HS-5 (cell line): ENCODE measurements at regions not wholly inside any gene's neighbourhood (a gene's known extent, or its start where the extent isn't known, plus 50 kb on each side); places are given as distances from the start of the nearest gene placed in this dataset.

Experiments used
- DNase-seq: peaks from one replicate; pipeline ENCODE4 v3.0.0-alpha.2; 2012; ENCODE audit warnings: low read depth

DNA sequence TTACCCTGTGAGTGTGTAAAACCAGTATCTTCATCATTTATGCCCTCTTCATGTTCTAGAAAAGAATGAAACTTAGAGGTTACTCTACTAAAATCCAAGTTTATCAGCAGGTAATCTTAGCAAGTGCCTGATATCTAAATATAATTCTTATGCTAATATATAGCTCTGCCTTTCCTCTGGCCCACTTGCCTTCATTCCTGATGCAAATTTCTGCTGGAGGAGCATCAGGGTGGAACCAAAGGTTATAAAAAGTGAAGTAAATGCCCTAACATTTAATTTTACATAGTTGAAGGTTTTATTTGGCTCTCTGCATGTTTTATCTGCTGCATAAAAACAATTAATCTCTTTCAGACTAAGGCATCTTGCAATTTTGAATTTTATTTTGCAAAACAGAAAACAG lies 936.2 kb downstream of the ROBO2 start:
- DNase-seq, result no peak

DNA sequence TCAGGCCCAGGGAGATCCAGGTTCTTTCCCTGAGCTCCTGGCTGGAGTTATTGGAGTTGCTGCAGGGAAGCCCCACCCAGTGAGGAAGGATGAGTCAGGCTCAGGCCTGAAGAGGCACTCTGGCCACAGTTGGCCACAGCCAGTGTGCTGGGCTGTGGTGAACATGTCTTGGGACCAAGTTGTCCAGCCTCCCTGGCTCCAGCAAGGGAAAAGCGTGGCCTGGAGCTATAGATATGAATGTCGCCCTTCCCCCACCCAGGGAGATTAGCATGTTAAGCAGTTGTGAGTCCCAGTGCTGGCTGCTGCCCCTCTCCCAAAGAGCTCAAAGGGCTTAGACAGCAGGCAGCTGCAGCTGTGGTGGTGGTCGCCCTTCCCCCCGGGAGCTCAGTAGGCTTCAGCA lies 963.2 kb downstream of the ROBO2 start:
- no peak for DNase-seq

DNA sequence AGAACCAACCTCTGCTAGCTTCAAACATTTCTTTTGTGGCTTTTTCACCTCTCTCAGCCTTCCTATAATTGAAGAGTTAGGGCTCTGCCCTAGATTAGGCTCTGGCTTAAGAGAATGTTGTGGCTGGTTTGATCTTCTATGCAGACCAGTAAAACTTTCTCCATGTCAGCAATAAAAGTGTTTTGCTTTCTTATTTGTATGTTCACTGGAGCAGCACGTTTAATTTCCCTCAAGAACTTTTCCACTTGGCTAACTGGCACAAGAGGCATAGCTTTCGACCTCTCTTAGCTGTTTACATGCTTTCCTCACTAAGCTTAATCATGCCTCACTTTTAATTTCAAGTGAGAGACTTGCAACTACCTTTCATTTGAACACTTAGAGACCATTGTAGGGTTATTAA lies 964.7 kb downstream of the ROBO2 start:
- no peak for DNase-seq

DNA sequence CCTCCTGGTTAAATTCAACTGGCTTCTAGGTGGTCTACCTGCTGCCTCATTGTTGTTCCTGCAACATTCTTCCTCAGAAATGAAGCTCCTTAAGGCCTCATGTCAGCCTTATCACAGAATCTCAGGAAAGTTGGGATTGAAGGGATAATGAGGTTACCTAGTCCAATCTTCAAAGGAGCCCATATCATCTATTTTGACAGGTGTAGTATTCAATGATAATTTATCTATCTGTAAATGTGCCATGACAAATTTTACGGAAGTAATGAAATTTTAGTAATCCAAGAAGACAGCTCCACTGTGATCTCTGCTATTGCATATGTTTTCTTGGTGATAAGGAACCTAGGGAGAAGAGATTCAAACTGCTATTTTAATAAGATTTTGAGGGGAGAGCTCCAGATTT lies 973.8 kb downstream of the ROBO2 start:
- no peak for DNase-seq

DNA sequence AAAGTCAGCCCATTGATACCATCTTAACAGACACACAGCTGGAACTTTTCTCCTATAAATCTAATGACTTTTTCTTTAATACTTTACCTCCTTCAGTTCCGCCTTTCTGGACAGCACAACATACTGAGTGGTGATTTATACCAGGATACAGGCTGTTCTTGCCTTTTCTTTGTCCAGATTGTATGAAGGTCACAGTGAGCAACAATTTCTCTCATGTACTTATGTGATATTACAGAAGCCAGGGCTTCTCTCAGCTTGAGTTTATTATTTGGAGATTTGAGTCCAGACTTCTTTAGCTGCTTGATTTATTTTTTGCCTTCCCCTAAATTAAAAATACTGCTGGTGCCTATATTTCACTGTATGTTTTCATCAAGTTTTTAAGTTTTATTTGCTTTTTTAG lies 976.0 kb downstream of the ROBO2 start:
- no peak for DNase-seq

DNA sequence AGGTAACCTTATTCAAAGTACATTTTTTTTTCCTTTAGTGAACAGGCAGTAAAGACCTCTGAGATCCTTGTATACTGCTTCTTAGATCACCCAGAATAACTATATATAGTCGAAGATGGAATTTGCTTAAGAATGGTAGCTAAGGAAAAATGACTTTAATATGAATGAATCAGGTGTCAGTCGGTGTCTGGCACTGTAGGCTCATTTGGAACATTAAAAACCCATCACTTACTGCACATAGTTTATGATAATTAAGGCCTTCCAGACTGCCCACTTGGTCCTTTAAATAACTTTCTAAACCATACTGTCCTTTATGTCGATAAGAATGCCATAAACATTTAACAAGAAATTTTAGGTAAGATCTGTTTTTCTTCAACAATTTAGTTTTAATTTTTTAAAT lies 981.8 kb downstream of the ROBO2 start:
- no peak for DNase-seq

DNA sequence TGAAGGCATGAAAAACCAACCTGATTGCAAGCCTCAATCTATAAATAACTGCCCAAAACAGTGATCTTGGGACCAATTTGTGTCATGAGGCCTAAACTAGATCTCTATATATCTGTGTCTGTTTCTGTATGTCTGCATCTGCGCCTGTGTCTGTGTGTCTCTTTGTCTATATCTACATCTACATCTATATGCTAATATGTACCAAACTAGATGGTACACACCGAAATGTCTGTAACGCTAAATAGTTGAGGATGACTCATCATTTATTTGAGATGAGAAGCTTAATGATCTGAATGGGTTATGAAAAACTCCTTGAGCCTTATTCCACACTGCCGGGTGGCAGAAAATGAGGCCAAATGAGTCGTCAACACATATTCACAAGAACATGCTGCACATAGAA lies 982.3 kb downstream of the ROBO2 start:
- DNase-seq, result no peak

DNA sequence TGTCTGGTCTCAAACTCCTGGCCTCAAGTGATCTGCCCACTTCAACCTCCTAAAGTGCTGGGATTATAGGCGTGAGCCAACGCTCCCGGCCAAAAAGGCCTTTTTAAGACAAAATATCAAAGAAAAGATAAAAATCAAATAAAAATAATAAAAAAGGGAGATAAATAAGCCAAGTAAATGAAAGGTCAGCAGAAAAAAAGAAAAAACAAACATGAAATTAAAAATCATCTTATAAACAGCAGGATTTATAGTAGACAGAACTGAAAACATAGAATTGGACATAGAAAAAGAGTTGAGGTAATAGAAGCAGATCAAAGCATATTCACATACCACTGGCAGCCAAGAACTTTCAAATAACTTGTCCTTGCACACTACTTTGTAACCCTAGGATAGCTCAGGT lies 983.4 kb downstream of the ROBO2 start:
- no peak for DNase-seq

DNA sequence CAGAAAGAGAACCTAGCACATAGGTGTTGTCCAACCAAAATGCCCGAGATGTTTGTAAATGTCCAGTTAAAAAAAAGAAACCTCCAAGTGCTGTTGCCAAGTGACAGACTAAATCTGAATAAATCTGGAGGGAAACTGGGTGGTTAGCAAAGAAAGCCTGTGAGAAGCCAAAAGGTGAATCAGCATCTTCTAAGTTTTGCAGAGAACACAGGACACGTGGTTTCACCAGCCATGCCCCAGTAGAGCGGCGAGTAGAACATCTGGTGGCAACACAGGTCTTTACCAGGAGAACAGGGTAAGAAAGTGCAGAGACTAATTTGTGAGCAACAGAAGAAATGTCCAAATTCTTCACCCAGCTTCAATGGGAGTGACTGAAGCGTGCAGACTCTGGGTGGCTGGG lies 986.0 kb downstream of the ROBO2 start:
- DNase-seq, result no peak

DNA sequence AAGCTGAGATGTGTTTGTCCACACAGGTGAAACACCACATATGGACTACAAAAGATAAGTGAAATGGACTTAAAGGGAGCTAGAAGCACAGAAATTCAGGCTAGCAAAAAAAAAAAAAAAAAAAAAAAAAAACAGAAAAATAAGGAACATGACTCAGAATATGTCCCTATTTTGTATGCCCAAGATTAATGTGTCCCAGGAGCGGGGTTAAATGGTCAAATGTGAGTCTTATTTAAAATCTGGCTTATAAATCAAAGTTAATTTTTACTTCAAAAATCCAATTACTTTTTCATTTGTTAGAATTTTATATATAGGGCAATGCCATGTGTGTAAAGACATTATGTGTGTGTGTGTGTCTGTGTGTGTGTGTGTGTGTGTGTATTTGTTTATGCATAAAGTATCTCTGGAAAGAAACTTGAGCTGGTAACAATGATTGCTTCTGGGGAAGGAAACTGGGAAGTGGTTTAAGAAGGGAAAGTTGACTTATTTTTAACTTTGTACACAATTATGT lies 986.5 kb downstream of the ROBO2 start:
- DNase-seq, result no peak

DNA sequence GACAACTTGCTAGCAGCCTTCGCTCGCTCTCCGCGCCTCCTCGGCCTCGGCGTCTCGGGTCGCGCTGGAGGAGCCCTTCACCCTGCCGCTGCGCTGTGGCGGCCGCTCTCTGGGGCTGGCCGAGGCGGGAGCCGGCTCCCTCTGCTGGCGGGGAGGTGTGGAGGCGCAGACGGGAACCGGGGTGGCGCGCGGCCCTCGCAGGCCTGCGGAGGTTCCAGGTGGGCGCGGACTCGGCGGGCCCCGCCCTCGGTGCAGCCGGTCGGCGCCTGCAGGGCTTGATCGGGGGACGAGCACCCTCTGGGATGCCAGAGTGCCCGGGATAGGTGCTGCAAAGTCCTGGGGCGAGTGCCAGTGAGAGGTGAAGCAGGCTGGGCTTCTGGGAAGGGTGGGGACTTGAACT lies 989.9 kb downstream of the ROBO2 start:
- no peak for DNase-seq

DNA sequence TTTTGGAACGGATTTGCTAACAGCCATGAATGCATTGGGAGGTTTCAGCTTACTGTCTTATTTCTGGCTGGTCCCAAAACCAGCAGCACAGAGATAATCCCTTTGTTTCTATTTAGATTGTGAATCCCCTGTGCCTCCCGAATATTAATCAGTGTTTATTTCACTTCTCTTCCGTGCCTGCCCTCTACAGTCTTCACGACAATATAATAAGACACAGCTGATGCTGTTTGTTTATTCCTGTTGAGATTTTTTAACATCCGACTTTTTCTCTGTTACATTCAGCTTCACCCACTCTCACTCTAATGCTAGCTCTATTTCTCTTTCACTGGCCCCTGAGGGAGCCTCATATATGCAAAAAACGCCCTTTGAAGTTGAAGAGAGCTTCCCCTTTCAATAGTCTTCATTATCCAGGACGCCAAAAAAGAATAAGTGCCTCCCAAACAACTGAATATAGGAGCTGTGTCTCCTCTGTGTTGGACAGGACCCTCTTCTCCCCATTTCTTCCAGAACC lies 995.3 kb downstream of the ROBO2 start:
- DNase-seq, result no peak

DNA sequence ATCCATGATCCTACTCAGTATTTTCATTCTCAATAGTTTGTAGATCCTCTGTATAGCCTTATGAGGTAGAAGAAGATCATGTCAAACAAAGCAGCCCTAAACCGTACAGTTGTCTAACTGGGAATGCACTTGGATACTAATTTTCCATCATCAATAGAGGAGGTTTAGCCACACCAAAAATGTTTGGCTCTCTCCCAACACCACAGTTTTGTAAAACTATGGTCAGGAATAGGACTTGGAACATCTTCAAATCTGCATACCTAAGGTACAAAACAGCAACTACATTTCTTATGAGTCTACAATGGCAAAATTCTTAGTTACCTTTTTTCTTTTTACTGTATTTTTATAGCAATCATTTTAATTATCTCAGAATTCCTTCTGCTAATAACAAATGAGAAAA lies 1001.6 kb downstream of the ROBO2 start:
- DNase-seq, result peak; percentile 2

DNA sequence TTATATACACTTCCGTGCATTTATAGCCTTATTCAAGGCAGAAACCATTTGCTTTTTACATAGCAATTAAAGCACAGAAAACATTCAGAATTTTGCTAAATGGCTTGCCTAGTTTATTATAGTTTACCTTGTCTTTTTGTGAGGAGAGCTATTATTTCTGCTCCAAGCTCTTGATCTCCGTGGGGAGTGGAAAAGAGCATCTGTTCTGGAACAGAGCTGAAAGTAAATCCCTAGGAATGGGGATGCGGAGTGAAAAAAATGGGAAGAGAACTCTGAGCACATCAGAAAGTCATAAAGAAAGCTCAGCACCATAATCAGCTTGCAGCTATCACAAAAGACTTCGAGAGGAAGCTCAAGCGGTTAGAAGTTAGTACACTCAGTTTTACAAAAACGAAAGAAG lies 1006.7 kb downstream of the ROBO2 start:
- no peak for DNase-seq

DNA sequence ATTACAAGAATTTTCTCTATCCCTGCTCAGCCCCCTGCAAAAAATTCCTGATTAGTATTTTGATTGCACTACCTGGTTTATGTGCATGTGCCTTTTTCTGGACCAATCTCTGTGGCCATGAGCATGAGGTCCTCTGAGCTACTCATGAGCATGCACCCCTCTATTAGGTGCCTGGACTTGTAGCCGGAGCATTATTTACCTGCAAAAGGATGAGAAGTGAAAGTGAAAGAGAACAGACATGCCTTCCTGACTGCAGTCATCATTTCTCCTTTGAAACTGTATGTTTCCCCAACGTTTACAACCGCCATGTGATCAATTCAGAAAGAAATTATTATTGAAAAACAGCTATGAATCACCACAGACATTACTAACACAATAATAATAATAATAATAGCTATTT lies 1008.8 kb downstream of the ROBO2 start:
- DNase-seq, result no peak

DNA sequence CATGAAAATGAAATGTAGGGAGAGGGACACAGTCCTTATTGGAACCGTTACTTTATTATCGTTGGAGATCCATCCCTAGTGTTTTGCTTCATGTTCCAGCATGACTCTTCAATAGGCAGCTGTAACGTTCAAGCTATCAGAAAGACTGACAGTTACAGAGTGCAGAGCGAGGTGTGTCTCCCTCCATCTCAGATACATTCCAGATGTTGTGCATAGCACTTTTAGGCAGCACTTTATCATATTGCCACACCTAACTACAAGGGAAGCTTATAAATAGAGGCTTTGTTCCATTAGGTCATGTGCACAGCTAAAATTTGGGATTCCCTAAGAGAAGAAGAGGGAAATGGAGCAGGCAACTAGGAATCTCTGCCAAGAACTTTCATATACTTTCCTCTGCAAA lies 1009.6 kb downstream of the ROBO2 start:
- no peak for DNase-seq

DNA sequence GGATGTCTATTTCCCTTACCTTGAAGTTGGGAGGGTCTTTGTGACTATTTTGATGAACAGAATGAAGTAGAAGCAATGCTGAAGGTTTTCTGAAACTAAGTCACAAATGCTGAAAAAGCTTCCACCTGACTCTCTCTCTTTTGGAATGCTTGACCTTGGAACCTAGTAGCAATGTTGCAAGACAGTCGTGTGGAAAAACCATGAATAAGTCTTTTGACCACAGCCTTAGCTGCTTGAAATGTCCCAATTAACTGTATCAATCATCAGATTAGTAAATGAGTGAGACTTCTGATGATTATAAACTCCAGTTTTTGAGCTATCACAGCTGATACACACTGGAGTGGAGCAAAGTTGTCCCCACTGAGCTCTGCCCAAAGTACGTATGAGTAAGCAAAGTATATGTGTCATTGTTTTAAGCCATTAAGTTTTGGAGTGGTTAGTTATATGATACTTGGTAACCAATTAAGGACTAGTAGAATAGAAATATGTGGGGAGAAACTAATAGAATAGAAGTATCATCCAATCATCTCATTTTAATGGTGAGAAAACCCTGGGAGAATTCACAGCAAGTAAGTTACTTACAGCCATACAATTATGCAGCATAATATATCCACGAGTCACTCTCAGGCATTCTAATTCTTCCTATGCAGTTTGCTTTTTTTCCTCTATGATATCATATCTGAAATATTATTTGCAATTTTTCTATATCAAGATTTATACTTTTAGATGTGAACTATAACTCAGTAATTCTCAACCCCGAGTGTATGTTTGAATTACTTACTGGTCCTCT lies 1010.6 kb downstream of the ROBO2 start:
- DNase-seq, result peak; percentile 29

DNA sequence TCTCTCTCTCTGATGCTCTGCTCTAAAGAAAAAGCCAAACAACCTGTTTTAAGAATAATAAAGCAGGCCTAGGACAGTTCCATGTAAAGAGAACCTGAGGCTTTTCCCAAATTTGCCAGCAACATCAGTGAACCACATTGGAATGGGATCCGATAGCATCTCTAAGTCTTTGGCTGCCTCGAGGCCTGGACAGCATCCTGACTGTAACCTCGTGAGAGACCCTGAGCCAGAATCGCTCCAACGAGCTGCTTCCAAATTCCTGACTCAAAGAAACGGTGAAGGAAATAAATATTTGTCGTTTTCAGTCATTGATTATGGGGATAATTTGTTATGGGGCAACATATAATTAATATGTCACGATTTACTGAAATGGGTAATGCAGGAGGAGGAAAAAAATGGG lies 1012.8 kb downstream of the ROBO2 start:
- no peak for DNase-seq

DNA sequence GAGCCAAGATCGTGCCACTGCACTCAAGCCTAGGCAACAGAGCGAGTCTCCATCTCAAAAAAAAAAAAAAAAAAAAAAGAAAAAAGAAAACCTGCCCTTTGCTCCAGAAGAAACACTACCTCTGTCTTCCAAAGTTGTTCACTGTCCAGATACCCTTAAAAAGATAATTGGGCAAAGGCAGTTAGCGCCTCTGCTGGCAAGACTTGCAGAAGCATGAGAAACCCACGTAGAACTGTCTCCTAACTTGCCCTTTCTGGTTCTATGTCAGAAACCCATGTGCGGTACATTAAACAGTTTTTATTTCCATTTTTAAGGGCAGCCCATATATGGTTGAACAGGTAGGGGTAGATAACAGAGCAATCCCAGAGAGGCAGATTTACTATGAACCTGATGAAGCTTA lies 1026.4 kb downstream of the ROBO2 start:
- DNase-seq, result no peak

DNA sequence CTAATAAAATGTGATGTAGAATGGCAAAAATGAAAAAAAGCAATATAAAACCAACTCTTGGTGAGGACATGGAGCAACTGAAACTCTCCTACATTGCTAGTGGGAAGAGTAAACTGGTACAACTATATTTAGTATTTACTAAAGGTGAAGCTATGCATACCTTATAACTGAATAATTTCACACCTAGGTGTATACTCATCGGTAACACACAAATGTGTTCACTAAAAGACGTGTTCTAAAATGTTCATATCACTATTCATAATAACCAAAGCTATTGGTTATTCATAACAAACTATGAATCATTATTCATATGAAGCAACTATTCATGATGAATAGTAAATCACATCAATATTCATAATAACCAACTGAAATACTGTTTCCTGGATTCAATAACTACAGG lies 1030.3 kb downstream of the ROBO2 start:
- no peak for DNase-seq

DNA sequence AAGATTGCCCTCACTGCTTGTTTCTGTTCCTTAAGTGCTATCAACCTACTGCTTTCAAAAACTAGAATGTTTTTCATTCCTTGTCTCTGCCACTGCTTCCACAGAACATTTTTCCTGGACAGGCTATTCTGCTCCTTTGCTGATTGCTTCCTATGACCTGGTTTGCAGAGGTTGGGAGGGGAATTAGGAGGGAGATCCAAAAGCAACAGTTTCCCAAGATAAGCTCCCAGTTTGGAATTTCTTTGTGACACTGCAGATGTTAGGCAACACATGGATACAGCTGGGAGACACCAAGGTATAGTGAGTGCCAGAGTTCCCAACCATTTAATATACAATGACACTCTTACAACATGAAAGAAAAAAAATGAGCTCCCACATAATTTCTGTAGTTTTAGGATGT lies 1036.5 kb downstream of the ROBO2 start:
- DNase-seq, result no peak

DNA sequence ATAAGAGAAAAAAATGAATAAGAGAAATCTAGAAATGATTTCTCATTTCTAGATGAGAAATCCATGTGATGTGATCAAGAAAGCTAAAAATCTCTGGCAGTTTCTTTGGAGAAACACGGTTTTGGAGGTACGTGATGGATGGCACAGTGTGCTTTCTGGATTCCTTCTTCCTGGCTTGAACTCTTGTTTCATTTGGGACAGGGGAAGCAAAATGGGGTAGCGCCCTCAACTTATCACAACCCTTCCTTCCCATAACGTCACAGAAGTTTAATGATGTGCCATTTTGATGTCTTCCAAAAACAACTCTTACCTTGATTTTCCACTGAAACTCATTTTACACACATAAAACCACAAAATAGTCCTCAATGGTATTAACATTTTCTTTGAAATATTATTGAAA lies 1037.3 kb downstream of the ROBO2 start:
- no peak for DNase-seq

DNA sequence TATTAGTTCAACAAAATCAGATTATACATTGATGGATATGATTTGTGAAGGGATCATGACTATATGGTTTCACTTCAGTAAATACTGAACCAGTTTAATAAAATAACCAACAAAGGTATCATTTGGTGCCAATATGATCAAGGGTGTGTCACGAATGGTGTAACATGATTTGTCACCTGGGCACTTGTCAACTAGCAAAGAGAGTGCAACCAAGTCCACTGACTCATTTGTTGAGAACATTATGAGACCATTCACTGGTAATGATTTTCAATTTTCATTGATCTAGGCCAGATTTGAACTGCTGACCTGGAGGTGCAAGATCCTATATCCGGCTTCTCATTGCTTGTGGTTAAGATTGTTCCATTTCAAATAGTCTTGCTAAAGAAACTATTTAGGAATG lies 1037.9 kb downstream of the ROBO2 start:
- no peak for DNase-seq

DNA sequence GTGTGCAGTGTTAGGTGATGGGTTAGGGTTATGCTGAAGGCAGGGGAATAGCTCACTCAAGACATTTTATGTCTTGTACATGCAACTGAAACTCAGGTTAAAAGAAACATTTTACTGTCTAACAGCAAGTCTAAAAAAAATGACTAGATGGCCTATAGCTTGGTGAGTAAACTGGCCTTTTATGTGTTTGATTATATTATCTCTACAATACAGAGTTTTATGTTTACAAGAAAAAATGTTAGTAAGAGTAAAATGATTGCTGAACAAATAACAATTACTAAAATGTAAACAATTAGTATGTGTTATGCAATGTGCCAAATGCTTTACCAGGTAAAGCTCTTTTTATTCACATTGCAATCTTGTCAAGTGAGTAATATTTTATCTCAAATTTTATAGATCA lies 1039.6 kb downstream of the ROBO2 start:
- DNase-seq, result no peak
